Esophagus muscularis mucosa (tissue), 4 donors: ENCODE measurements at regions not wholly inside any gene's neighbourhood (a gene's known extent, or its start where the extent isn't known, plus 50 kb on each side); places are given as distances from the start of the nearest gene placed in this dataset.

Experiments
- CTCF ChIP-seq, 3 experiments: fragments of 200-600 bp in 2 of 3; fragments of 450-650 bp in 1 of 3; sonication (generic) in 2 of 3; IDR thresholded peaks; one replicate each; pipeline ENCODE4 v1.5.1; 2017 to 2019; ENCODE audit warnings: antibody characterized with exemption in 3 of 3, mild to moderate bottlenecking in 2 of 3, moderate library complexity in 1 of 3
- EP300 ChIP-seq: sonication (generic); formaldehyde crosslinking; IDR thresholded peaks from one replicate; pipeline ENCODE4 v1.6.1; 2017; ENCODE audit warnings: antibody characterized with exemption
- POLR2A ChIP-seq: fragments of 450-650 bp; IDR thresholded peaks from one replicate; pipeline ENCODE4 v1.6.1; 2017; ENCODE audit warnings: antibody characterized with exemption, moderate library complexity, mild to moderate bottlenecking, low read depth
- POLR2AphosphoS5 ChIP-seq, 2 donors: sonication (generic); formaldehyde crosslinking; IDR thresholded peaks; one replicate each; pipeline ENCODE4 v1.6.1; 2017; ENCODE audit warnings: antibody characterized with exemption in 2 of 2

DNA sequence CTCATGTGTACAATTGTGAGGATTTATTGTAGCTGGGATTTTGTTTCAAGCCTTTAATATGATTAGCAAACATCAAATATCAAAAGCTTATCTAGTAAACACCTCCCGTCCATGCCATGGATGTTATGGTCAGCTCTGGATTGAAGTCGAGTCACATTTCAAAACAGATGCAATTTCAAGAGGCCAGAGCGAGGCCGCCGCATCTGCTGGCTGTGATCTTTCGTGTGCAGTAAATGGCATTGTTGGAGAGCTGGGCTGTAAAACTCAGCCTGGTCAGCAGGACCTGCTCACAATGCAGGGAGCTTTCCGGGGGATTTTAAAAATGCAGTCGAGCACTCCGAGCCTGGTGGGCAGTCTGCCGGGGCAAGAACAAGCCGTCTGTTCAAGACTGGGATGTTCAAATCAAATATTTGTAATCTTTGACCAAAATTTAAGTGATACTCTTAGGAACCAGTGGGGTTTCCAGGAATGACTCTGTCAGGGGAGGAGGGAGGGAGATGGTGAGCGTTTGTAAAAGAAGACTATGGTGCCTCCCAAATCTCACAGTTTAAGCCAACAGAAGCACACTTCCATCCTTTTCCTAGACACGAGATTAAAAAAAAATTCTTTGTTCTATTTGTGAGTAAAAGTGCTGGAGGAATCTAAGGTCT lies 97.6 kb downstream of the MYCN start:
- no peak for TF ChIP-seq CTCF (IDR thresholded peaks at IDR 0.05)
- no peak for TF ChIP-seq POLR2AphosphoS5 (IDR thresholded peaks at IDR 0.05)
- TF ChIP-seq POLR2A: no peak
- TF ChIP-seq EP300: no peak
